GM19043 (cell line): ENCODE measurements at regions not wholly inside any gene's neighbourhood (a gene's known extent, or its start where the extent isn't known, plus 50 kb on each side); places are given as distances from the start of the nearest gene placed in this dataset.
"Not testable (repeated sequence)": the region's sequence is repeated elsewhere in the genome, so short reads cannot be mapped to it uniquely, and the experiment has no call there.

Experiments used
- ATAC-seq: cut with Tn5 transposase; IDR thresholded peaks from one replicate; pipeline ENCODE4 v1.9.1; 2021; ENCODE audit warnings: low read depth; ENCODE audit not compliant: unreplicated experiment

GRCh38 chr5:68028131-68028727 is 187.3 kb upstream of the PIK3R1 start:
- no peak for ATAC-seq

- no peak for ATAC-seq
These were observed 188.0 kb upstream of the PIK3R1 start for GRCh38 chr5:68027519-68027918.

GRCh38 chr5:68026092-68026885 is 189.3 kb upstream of the PIK3R1 start:
- no peak for ATAC-seq

GRCh38 chr5:68024426-68024825 is 191.1 kb upstream of the PIK3R1 start:
- ATAC-seq, result no peak

- no peak for ATAC-seq
These were observed 193.6 kb upstream of the PIK3R1 start for GRCh38 chr5:68021916-68022315.

- ATAC-seq, result no peak
These were observed 194.3 kb upstream of the PIK3R1 start for GRCh38 chr5:68021227-68021626.

- ATAC-seq, result not testable (repeated sequence)
These were observed 195.0 kb upstream of the PIK3R1 start for GRCh38 chr5:68020461-68020969.

GRCh38 chr5:68015381-68016302 is 199.9 kb upstream of the PIK3R1 start:
- no peak for ATAC-seq

- ATAC-seq, result no peak
These were observed 202.7 kb upstream of the PIK3R1 start for GRCh38 chr5:68012831-68013230.

GRCh38 chr5:68012429-68012828 is 203.1 kb upstream of the PIK3R1 start:
- no peak for ATAC-seq

- ATAC-seq, result no peak
These were observed 203.8 kb upstream of the PIK3R1 start for GRCh38 chr5:68011801-68012200.

- ATAC-seq, result no peak
These were observed 204.2 kb upstream of the PIK3R1 start for GRCh38 chr5:68011259-68011760.

GRCh38 chr5:68010740-68011139 is 204.8 kb upstream of the PIK3R1 start:
- ATAC-seq, result no peak

- no peak for ATAC-seq
These were observed 208.1 kb upstream of the PIK3R1 start for GRCh38 chr5:68007451-68007850.

GRCh38 chr5:68002836-68003235 is 212.7 kb upstream of the PIK3R1 start:
- no peak for ATAC-seq

GRCh38 chr5:68000805-68001204 is 214.8 kb upstream of the PIK3R1 start:
- no peak for ATAC-seq

- no peak for ATAC-seq
These were observed 216.2 kb upstream of the PIK3R1 start for GRCh38 chr5:67999391-67999790.

GRCh38 chr5:67998709-67999261 is 216.8 kb upstream of the PIK3R1 start:
- no peak for ATAC-seq

- ATAC-seq, result no peak
These were observed 217.6 kb upstream of the PIK3R1 start for GRCh38 chr5:67997892-67998457.

- no peak for ATAC-seq
These were observed 218.4 kb upstream of the PIK3R1 start for GRCh38 chr5:67997148-67997547.
